ENCODE measurements at regions not wholly inside any gene's neighbourhood (a gene's known extent, or its start where the extent isn't known, plus 50 kb on each side); places are given as distances from the start of the nearest gene placed in this dataset.

GRCh38 chr13:70798385-70798784, 690.1 kb upstream of the KLHL1 start:
- TF ChIP-seq CTCF (IDR thresholded peaks at IDR 0.05) (no peak), POLR2A (IDR thresholded peaks at IDR 0.05) (no peak)
